ENCODE measurements at regions not wholly inside any gene's neighbourhood (a gene's known extent, or its start where the extent isn't known, plus 50 kb on each side); places are given as distances from the start of the nearest gene placed in this dataset.

GRCh38 chr12:41924111-41924510 lies 220.6 kb downstream of the GXYLT1 start:
- no peak for DNase-seq

DNA sequence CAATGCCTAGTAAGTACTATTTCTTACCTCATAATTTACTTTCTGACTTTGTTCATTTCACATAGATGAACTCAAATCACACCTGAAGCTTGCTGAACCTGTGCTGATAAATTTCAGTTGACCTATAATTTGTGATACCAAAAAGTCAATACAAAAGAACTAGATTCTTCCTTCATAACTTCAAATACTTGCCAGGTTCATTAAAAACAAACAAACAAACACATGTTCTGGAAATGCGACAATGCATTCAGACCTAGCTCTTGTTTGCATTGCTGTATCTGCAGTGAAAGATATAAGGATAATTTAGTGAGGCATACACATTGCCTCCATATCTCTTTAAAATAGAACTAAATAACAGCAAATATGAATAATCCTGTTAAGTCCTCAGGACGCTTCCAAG lies 221.3 kb downstream of the GXYLT1 start:
- no peak for DNase-seq

DNA sequence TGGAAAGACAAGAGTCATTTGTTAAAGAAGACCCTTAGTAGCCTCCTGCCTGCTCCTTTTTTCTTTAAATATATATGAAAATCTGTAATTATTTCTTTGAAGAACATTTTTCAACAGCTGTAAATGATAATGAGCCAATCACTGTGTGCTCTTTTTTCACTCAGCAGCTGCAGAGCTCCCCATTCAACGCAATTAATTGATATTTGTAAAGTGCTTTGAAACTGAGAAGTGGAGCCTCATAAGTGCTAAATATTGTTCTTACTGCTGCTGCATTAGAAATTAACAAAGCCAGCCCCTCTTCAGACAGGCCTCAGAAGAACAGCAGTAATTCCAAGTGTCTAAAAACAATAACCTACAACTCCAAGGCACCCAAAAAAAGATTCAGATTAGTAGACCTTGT lies 224.3 kb downstream of the GXYLT1 start:
- no peak for DNase-seq

GRCh38 chr12:41919526-41920261 lies 225.0 kb downstream of the GXYLT1 start:
- no peak for DNase-seq

- no peak for DNase-seq
These were observed 225.6 kb downstream of the GXYLT1 start for GRCh38 chr12:41919048-41919447.

DNA sequence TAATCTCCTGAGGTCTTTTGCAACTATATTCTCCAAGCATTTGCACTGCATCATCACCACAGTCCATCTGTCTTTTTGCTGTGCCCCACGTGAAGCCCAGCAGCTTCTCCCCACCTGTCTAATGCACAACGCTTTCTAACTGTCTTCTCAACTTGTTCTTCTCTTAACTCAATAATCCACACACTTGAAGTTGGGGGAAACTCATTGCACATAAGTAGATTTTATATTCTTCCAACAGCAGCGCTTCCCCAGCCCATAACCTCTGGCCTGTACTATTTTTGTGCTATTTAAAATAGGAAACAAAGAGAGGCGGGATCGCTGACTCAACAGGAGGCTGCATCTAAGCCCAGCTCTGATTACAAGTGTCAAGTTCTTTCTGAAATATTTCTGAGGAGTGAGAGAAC lies 226.7 kb downstream of the GXYLT1 start:
- no peak for DNase-seq

- DNase-seq: no peak
These were observed 227.5 kb downstream of the GXYLT1 start for GRCh38 chr12:41917181-41917580.

- no peak for DNase-seq
These were observed 233.9 kb downstream of the GXYLT1 start for GRCh38 chr12:41910578-41911320.

DNA sequence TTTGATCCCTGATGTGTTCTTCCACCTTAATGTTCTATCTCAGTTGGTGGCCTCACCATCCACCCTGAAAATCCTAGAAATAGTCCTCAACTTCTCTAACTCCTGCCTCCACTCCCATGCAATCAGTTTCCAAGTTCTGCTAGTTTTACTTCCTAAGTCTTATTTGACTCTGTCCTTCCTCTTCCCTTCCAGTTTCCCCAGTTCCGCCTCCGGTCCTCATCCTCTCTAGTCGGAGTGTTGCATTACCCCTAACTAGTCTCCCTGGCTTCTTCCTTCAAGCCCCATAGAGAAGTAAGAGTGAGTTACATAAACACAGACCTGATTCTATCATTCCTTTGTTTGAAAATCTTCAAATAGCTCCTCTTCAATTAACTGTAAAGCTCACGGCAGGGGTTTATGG lies 236.5 kb downstream of the GXYLT1 start:
- no peak for DNase-seq

- DNase-seq: no peak
These were observed 237.1 kb downstream of the GXYLT1 start for GRCh38 chr12:41907550-41907949.

- no peak for DNase-seq
These were observed 237.7 kb downstream of the GXYLT1 start for GRCh38 chr12:41907021-41907420.

- no peak for DNase-seq
These were observed 238.8 kb downstream of the GXYLT1 start for GRCh38 chr12:41905759-41906297.

DNA sequence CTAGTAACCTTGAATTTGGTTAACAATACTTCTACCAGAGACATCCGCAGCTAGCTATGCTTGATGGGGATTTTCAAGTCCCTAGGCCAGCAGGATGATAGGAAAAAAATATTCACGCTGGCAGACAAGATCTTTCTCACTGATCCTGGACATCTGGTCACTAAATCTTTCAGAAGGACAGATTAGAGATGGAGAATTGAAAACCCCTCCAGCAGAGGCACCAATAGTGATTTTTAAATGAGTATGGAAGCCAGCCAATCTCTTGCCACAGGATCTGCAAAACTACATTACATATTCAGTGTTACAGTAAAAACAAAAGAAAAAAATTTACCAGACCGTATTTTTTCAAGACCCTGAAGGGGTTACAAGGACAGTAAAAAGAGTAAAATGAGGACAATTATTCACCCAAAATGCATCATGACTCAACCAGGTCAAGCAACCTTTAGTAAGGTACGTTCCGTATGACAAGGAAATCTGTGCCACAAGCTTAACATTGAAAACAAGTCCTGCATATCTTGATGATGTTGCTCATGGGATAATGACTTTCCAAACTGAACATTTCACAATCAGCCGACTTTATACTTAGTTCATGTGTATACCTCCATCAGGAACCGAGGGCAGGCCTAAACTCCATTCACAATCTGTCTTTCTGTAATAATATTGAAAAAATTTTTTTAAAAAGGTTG lies 239.5 kb downstream of the GXYLT1 start:
- no peak for DNase-seq

DNA sequence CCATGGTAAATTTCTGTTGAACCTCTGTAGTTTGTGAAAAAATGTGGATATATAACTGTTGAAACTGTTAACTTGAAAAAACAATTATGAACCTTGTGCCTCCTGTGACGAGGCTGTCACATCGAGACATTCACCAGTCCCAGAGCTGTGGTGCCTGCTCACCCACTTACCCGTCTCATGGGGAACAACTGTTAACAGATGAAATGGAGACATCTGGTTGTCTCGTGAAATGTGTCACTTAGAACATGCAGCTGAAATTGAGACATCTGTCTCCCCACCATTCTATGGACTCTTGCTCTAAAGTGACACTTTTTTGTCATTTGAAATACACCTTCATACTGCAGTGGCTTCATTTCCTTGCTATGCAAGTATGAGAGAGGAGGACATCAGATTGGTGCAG lies 240.6 kb downstream of the GXYLT1 start:
- DNase-seq: no peak

- no peak for DNase-seq
These were observed 241.5 kb downstream of the GXYLT1 start for GRCh38 chr12:41903014-41903708.

DNA sequence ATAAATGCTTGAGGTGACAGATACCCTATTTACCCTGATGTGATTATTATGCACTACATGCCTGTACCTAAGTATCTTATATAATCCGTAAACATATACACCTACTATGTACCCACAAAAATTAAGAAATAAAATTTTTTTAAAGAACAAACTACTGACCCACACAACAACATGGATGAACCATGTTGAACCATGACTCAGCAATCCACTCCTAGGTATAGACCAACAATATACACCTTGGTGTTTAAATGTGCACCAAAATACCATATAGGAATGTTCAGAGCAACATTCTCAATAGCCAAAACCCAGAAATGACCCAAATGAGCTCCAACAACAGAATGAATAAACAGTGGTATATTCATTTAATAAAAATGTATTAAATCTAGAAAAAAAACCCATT lies 245.1 kb downstream of the GXYLT1 start:
- no peak for DNase-seq

DNA sequence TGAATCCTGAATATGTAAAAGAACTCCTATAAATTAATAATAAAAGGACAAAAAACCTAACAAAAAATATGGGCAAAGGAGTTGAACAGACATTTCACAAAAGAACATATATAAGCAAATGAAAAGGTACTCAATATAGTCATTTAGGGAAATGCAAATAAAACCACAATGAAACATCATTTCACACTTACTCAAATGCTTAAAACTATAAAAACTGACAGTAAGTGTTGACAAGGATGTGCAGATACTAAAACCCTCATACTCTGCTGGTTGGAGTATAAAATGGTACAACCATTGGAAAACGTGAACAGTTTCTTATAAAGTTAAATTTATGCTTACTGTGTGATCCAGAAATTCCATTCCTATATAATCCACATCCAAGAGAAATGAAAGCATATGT lies 247.1 kb downstream of the GXYLT1 start:
- no peak for DNase-seq

- no peak for DNase-seq
These were observed 251.2 kb downstream of the GXYLT1 start for GRCh38 chr12:41893491-41893890.

GRCh38 chr12:41892302-41892701 lies 252.4 kb downstream of the GXYLT1 start:
- DNase-seq: no peak

- DNase-seq: no peak
These were observed 253.4 kb downstream of the GXYLT1 start for GRCh38 chr12:41891226-41891625.

GRCh38 chr12:41888285-41888684 lies 256.4 kb downstream of the GXYLT1 start:
- no peak for DNase-seq

GRCh38 chr12:41881891-41882805 lies 262.5 kb downstream of the GXYLT1 start:
- no peak for DNase-seq

All from NK-92 treated with Interleukin-12 subunit alpha and Interleukin-12 subunit beta, amount 100 ng/mL, for 24 hours (cell line).